Gastroesophageal sphincter (tissue), 3 donors: ENCODE measurements at regions not wholly inside any gene's neighbourhood (a gene's known extent, or its start where the extent isn't known, plus 50 kb on each side); places are given as distances from the start of the nearest gene placed in this dataset.

Experiments
- CTCF ChIP-seq, 4 experiments: fragments of 200-600 bp in 2 of 4; fragments of 450-650 bp in 2 of 4; sonication (generic) in 1 of 4; IDR thresholded peaks; one replicate each; pipeline ENCODE4 v1.5.1; 2017 to 2019; ENCODE audit warnings: antibody characterized with exemption in 4 of 4, mild to moderate bottlenecking in 2 of 4, moderate library complexity in 2 of 4
- POLR2AphosphoS5 ChIP-seq: sonication (generic); formaldehyde crosslinking; IDR thresholded peaks from one replicate; pipeline ENCODE4 v1.6.1; 2017; ENCODE audit warnings: antibody characterized with exemption

- no peak for TF ChIP-seq CTCF (IDR thresholded peaks at IDR 0.05)
- no peak for TF ChIP-seq POLR2AphosphoS5
These were observed 118.9 kb downstream of the RAB11FIP2 start for GRCh38 chr10:117927871-117928270.
